HCT116 (cell line): ENCODE measurements at regions not wholly inside any gene's neighbourhood (a gene's known extent, or its start where the extent isn't known, plus 50 kb on each side); places are given as distances from the start of the nearest gene placed in this dataset.

ENCODE experiments used
- ATAC-seq: fragments of 200-7000 bp; cut with Tn5 transposase; 2 replicates; pipeline ENCODE4 v1.9.1; 2020; ENCODE audit warnings: mild to moderate bottlenecking, moderate library complexity
- BruUV-seq: library from RNA; stranded (reverse); fragments of 400-500 nt; replicated peaks from 2 replicates; lab custom pipeline; 2021; lab: Mats Ljungman, UMichigan
- CTCF ChIA-PET: fragments of 300-600 bp; sonication (Branson Sonifier 250); formaldehyde crosslinking; loops from one replicate; lab custom pipeline; 2021; ENCODE audit warnings: antibody characterized with exemption; lab: Charles Lee
- POLR2A ChIA-PET: fragments of 300-600, 350-600 bp; sonication (Branson Sonifier 250); formaldehyde crosslinking; loops from one replicate; lab custom pipeline; 2021; ENCODE audit warnings: antibody characterized with exemption; lab: Charles Lee
- RAD21 ChIA-PET, 2 experiments: fragments of 300-600 bp; sonication (Branson Sonifier 250); formaldehyde crosslinking; loops; one replicate each; lab custom pipeline; 2023; ENCODE audit warnings: low total read pairs in 2 of 2; ENCODE audit not compliant: uncharacterized antibody in 2 of 2, unreplicated experiment in 2 of 2, low non-redundant PET in 1 of 2; lab: Charles Lee
- DNase-seq: peaks from one replicate; pipeline ENCODE4 v3.0.0-alpha.2; 2010; ENCODE audit warnings: low read depth, low spot score
- H2AFZ ChIP-seq: fragments of 200-600 bp; shearing (Covaris generic), sonication (generic); 2 replicates; pipeline ENCODE4 v1.6.1; 2017; ENCODE audit warnings: low read depth, mixed run types, mixed read lengths, antibody characterized with exemption, low read length; ENCODE audit not compliant: poor library complexity, severe bottlenecking
- H3K27ac ChIP-seq: 2 replicates; pipeline ENCODE4 v1.5.1; 2012; ENCODE audit warnings: low read depth, low read length
- H3K27me3 ChIP-seq: fragments of 200-600 bp; sonication (generic); 2 replicates; pipeline ENCODE4 v1.6.1; 2016; ENCODE audit warnings: mixed run types, low read length, mixed read lengths; ENCODE audit not compliant: insufficient read depth
- H3K36me3 ChIP-seq, 2 experiments: fragments of 200-500 bp in 1 of 2; fragments of 200-600 bp in 1 of 2; sonication (Bioruptor generic) in 1 of 2; sonication (generic) in 1 of 2; 2 replicates each; pipeline versions ENCODE4 v1.5.1 to v1.6.1; 2014 to 2016; ENCODE audit warnings: low read length in 2 of 2, inconsistent platforms in 1 of 2, mixed read lengths in 1 of 2, mixed run types in 1 of 2; ENCODE audit not compliant: insufficient read depth in 2 of 2, control insufficient read depth in 1 of 2
- H3K4me1 ChIP-seq, 2 experiments: fragments of 200-600 bp in 1 of 2; sonication (generic) in 1 of 2; 2 replicates each; pipeline versions ENCODE4 v1.5.1 to v1.6.1; 2012 to 2017; ENCODE audit warnings: low read length in 2 of 2, inconsistent platforms in 1 of 2, mild to moderate bottlenecking in 1 of 2, mixed read lengths in 1 of 2, mixed run types in 1 of 2, moderate library complexity in 1 of 2; ENCODE audit not compliant: insufficient read depth in 2 of 2, control insufficient read depth in 1 of 2
- H3K4me2 ChIP-seq: fragments of 200-600 bp; sonication (generic); 2 replicates; pipeline ENCODE4 v1.6.1; 2017; ENCODE audit warnings: mixed run types, low read length, mixed read lengths
- H3K4me3 ChIP-seq, 2 experiments: fragments of 200-600 bp in 1 of 2; sonication (generic) in 1 of 2; replicated peaks in 1 of 2; 2 replicates each; pipeline ENCODE4 v1.5.1; 2011 to 2016; ENCODE audit warnings: low read length in 2 of 2, control low read depth in 1 of 2, low read depth in 1 of 2, mild to moderate bottlenecking in 1 of 2, mixed read lengths in 1 of 2, mixed run types in 1 of 2
- H3K79me2 ChIP-seq: fragments of 200-600 bp; sonication (generic); 2 replicates; pipeline ENCODE4 v1.6.1; 2017; ENCODE audit warnings: mild to moderate bottlenecking, mixed run types, low read length, moderate library complexity, mixed read lengths; ENCODE audit not compliant: insufficient read depth
- H3K9ac ChIP-seq: fragments of 200-600 bp; sonication (generic); 2 replicates; pipeline ENCODE4 v1.6.1; 2016; ENCODE audit warnings: low read length, mixed read lengths
- H3K9me2 ChIP-seq: fragments of 200-600 bp; sonication (generic), shearing (Covaris generic); 2 replicates; pipeline ENCODE4 v1.6.1; 2017; ENCODE audit warnings: mixed run types, mild to moderate bottlenecking, moderate library complexity; ENCODE audit not compliant: insufficient read depth
- H3K9me3 ChIP-seq, 2 experiments: fragments of 200-500 bp in 1 of 2; fragments of 200-600 bp in 1 of 2; sonication (Bioruptor generic) in 1 of 2; sonication (generic) in 1 of 2; 2 replicates each; pipeline ENCODE4 v1.6.1; 2014 to 2017; ENCODE audit warnings: low read length in 2 of 2, mixed read lengths in 2 of 2, inconsistent platforms in 1 of 2, low read depth in 1 of 2, mild to moderate bottlenecking in 1 of 2, mixed run types in 1 of 2, moderate library complexity in 1 of 2; ENCODE audit not compliant: control insufficient read depth in 1 of 2, insufficient read depth in 1 of 2
- H4K20me1 ChIP-seq: fragments of 200-600 bp; sonication (generic), shearing (Covaris generic); 2 replicates; pipeline ENCODE4 v1.6.1; 2017; ENCODE audit warnings: mixed run types, mild to moderate bottlenecking, moderate library complexity; ENCODE audit not compliant: insufficient read depth
- CBX3 ChIP-seq: IDR thresholded peaks from 2 replicates; pipeline ENCODE4 v1.6.1; 2012; ENCODE audit warnings: low read depth
- CEBPB ChIP-seq: IDR thresholded peaks from 2 replicates; pipeline ENCODE4 v1.6.1; 2012; ENCODE audit warnings: low read depth
- EGR1 ChIP-seq: IDR thresholded peaks from 2 replicates; pipeline ENCODE4 v1.6.1; 2012; ENCODE audit warnings: low read depth
- ELF1 ChIP-seq: IDR thresholded peaks from 2 replicates; pipeline ENCODE4 v1.6.1; 2012; ENCODE audit warnings: low read depth, borderline replicate concordance
- EZH2 ChIP-seq: fragments of 200-600 bp; sonication (generic); IDR thresholded peaks from 2 replicates; pipeline ENCODE4 v1.6.1; 2017; ENCODE audit warnings: antibody characterized with exemption, mixed run types
- EZH2phosphoT487 ChIP-seq: fragments of 200-600 bp; IDR thresholded peaks from 2 replicates; pipeline ENCODE4 v1.6.1; 2018; ENCODE audit warnings: antibody characterized with exemption, borderline replicate concordance
- FOSL1 ChIP-seq: IDR thresholded peaks from 2 replicates; pipeline ENCODE4 v1.6.1; 2012; ENCODE audit warnings: low read depth
- JUND ChIP-seq: IDR thresholded peaks from 2 replicates; pipeline ENCODE4 v1.6.1; 2012
- MAX ChIP-seq: IDR thresholded peaks from 2 replicates; pipeline ENCODE4 v1.6.1; 2012
- POLR2A ChIP-seq: IDR thresholded peaks from 2 replicates; pipeline ENCODE4 v1.7.0; 2011; ENCODE audit warnings: borderline replicate concordance; ENCODE audit not compliant: insufficient read depth, insufficient read length; ENCODE audit errors: extremely low read depth
- POLR2AphosphoS5 ChIP-seq: IDR thresholded peaks from 2 replicates; pipeline ENCODE4 v1.6.1; 2011; ENCODE audit warnings: mild to moderate bottlenecking, low read depth, low read length, moderate library complexity
- RAD21 ChIP-seq: IDR thresholded peaks from 2 replicates; pipeline ENCODE4 v1.6.1; 2012; ENCODE audit warnings: low read depth, mild to moderate bottlenecking
- REST ChIP-seq: IDR thresholded peaks from 2 replicates; pipeline ENCODE4 v1.6.1; 2012; ENCODE audit warnings: low read depth
- SIN3A ChIP-seq: IDR thresholded peaks from 2 replicates; pipeline ENCODE4 v1.6.1; 2012; ENCODE audit warnings: low read depth
- SP1 ChIP-seq: IDR thresholded peaks from 2 replicates; pipeline ENCODE4 v1.6.1; 2012; ENCODE audit warnings: low read depth
- SRF ChIP-seq: IDR thresholded peaks from 2 replicates; pipeline ENCODE4 v1.6.1; 2012; ENCODE audit warnings: low read depth
- TCF7L2 ChIP-seq: IDR thresholded peaks from 2 replicates; pipeline ENCODE4 v1.7.0; 2011; ENCODE audit warnings: borderline replicate concordance, inconsistent platforms; ENCODE audit not compliant: insufficient read depth, insufficient read length; ENCODE audit errors: extremely low read depth
- YY1 ChIP-seq: IDR thresholded peaks from 2 replicates; pipeline ENCODE4 v1.6.1; 2011; ENCODE audit warnings: low read length, low read depth, moderate library complexity, mild to moderate bottlenecking; ENCODE audit not compliant: insufficient replicate concordance; ENCODE audit errors: extremely low read depth
- ZBTB33 ChIP-seq: IDR thresholded peaks from 2 replicates; pipeline ENCODE4 v1.6.1; 2011; ENCODE audit warnings: mild to moderate bottlenecking, low read length, moderate library complexity; ENCODE audit not compliant: insufficient replicate concordance; ENCODE audit errors: extremely low read depth
- ZFX ChIP-seq: fragments of 450-650 bp; IDR thresholded peaks from 2 replicates; pipeline ENCODE4 v1.6.1; 2017
- ZNF274 ChIP-seq: fragments of 200-500 bp; sonication (Bioruptor generic); IDR thresholded peaks from 2 replicates; pipeline ENCODE4 v1.6.1; 2014; ENCODE audit warnings: mild to moderate bottlenecking, low read depth, low read length, inconsistent platforms
- intact Hi-C: fragments of 100-400 bp; cut with micrococcal nuclease; formaldehyde crosslinking; loops from 2 replicates; pipeline ENCODE4 v1.10.0; 2022
- TF ChIP-seq, protein P1 (sequence below): IDR thresholded peaks from 2 replicates; pipeline ENCODE4 v1.6.1; 2012

DNA sequence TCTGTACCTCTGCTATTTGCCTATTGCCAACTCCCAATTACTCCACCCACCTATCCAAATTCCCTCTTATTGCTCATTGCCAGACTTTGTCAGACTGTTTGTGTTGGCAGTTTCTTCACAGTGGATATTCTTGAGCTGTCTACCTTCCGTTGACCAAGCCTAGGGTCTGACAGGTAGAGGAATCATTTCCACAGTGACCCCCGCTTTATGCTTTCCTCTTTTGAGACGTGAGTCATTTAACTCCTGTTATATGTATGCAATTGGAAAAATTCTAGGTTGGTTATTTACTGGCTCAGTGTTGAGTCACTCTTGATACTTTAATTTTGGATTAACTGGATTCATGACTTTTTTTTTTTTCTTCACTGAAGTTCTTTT is 187.7 kb downstream of the IRS1 start:
- ChIA-PET RAD21 (interaction anchor here (0.7 to 1.3 kb wide), 2 partner anchors 29 to 39 kb away, joined by 3 to 4 read pairs; no protein-coding TSS in a partner anchor), CTCF (no interaction called here), POLR2A (interaction anchor here (0.7 to 1.7 kb wide), 6 partner anchors 35 to 420 kb away, joined by 3 to 10 read pairs (median 4); partner anchors contain the start of gene IRS1)
- Histone ChIP-seq H3K27ac (peak overlapping the region; percentile 96), H3K9ac (peak overlapping the region; percentile 53), H4K20me1 (no peaks in the 10 kb centered on the region), H3K4me2 (peak overlapping the region; percentile 53), H3K79me2 (no peaks in the 10 kb centered on the region), H3K9me2 (no peaks in the 10 kb centered on the region), H3K36me3 (peaks cover 2 to 35% of the 10 kb centered on the region in 2 experiments; a peak in 3 of 4 replicates), H3K27me3 (no peaks in the 10 kb centered on the region), H3K4me1 (peaks cover 43 to 57% of the 10 kb centered on the region in 2 experiments), H3K4me3 (no peak overlapping the region), H2AFZ (no peak overlapping the region), H3K9me3 (no peaks in the 10 kb centered on the region)
- intact Hi-C loops, result loop anchor here (2.0 to 10.0 kb wide), 4 partner anchors 41 to 497 kb away; no protein-coding TSS in a partner anchor
- ATAC-seq (peak; percentile 84), DNase-seq (peak; percentile 94)
- BruUV-seq, result no TSS peak
- TF ChIP-seq CEBPB (peak; percentile 93), ZFX (no peak), SP1 (peak; percentile 98), CBX3 (peak; percentile 85; the same call in 1 of the 2 replicates), FOSL1 (peak; percentile 96), ZBTB33 (peak; percentile 65), ELF1 (no peak), EZH2 (no peak), REST (no peak), SRF (0 out of 2 replicates have a peak, but pooled peaks have one; percentile 71), RAD21 (peak; percentile 57), JUND (peak; percentile 96), POLR2A (peak; percentile 6), EZH2phosphoT487 (no peak), ZNF274 (no peak), SIN3A (peak; percentile 37; the same call in 1 of the 2 replicates), EGR1 (peak; percentile 76), TCF7L2 (peak; percentile 63), MAX (peak; percentile 67), POLR2AphosphoS5 (peak; percentile 83), YY1 (peak; percentile 9)
- TF ChIP-seq, protein P1, sequence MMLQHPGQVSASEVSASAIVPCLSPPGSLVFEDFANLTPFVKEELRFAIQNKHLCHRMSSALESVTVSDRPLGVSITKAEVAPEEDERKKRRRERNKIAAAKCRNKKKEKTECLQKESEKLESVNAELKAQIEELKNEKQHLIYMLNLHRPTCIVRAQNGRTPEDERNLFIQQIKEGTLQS, result 0 out of 2 replicates have a peak, but pooled peaks have one; percentile 43
